Type B pancreatic cell (in vitro differentiated cells): ENCODE measurements at regions not wholly inside any gene's neighbourhood (a gene's known extent, or its start where the extent isn't known, plus 50 kb on each side); places are given as distances from the start of the nearest gene placed in this dataset.
"Not testable (repeated sequence)": the region's sequence is repeated elsewhere in the genome, so short reads cannot be mapped to it uniquely, and the experiment has no call there.

Experiments
- DNase-seq: peaks from one replicate; pipeline ENCODE4 v3.0.0; 2021; ENCODE audit warnings: mixed read lengths; ENCODE audit not compliant: unreplicated experiment; ENCODE audit errors: extremely low spot score
- H3K27ac Mint-ChIP-seq: 2 replicates; pipeline ENCODE4 v1.8.0; 2021; ENCODE audit warnings: mild to moderate bottlenecking, mixed read lengths
- H3K27me3 Mint-ChIP-seq: 2 replicates; pipeline ENCODE4 v1.8.0; 2021; ENCODE audit warnings: mixed read lengths
- H3K36me3 Mint-ChIP-seq: 2 replicates; pipeline ENCODE4 v1.8.0; 2021; ENCODE audit warnings: mixed read lengths
- H3K4me1 Mint-ChIP-seq: one replicate; pipeline ENCODE4 v1.8.0; 2021; ENCODE audit warnings: mixed read lengths; ENCODE audit not compliant: unreplicated experiment
- H3K4me3 Mint-ChIP-seq: 2 replicates; pipeline ENCODE4 v1.8.0; 2021; ENCODE audit warnings: mild to moderate bottlenecking, mixed read lengths
- H3K9me3 Mint-ChIP-seq: 2 replicates; pipeline ENCODE4 v1.8.0; 2021; ENCODE audit warnings: mixed read lengths
- CTCF ChIP-seq: fragments of 200-600 bp; sonication (generic); conservative IDR thresholded peaks from 2 replicates; pipeline ENCODE4 v1.5.0; 2021; ENCODE audit warnings: antibody characterized with exemption, mild to moderate bottlenecking

DNA sequence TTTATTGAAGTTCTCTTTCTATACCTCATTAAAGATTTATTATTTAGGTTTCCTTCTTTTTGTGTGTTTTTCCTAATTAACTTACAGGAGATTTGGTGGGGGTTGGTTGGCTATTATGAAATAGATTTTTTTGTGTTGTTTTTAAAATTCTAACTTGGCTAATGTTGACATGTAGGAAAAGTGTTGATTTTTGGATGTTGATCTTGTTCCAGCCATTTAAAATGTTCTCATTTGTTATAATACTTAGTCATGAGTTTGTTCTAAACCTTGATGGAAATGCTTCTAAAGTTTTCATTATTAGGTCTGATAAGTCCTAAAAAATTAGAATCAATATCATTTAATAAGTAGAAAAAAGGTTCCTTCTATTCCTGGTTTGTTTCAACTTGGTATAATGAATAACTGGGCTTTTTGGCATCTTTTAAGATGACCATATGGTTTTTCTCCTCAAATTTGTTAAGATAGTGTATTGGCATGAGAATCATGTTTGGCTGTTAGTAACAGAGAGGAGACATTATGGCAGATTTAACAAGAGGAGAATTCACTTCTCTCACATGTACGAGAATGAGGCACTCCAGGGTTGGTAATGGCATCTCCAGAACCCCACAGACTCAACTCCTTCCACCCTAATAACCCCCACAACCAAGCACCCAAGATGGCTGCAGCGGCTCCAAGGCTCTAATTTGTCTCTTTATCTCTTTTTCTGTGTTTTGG is 104.1 kb downstream of the ARHGAP11B start:
- H3K4me3 Mint-ChIP-seq, H3K4me1 Mint-ChIP-seq, DNase-seq, H3K9me3 Mint-ChIP-seq, H3K27ac Mint-ChIP-seq, H3K27me3 Mint-ChIP-seq: not testable (repeated sequence)
- peaks cover 32% of the 10 kb centered on the region for H3K36me3 Mint-ChIP-seq

GRCh38 chr15:30730633-30731032 is 104.7 kb downstream of the ARHGAP11B start:
- H3K27ac Mint-ChIP-seq, H3K27me3 Mint-ChIP-seq, H3K4me1 Mint-ChIP-seq, H3K9me3 Mint-ChIP-seq, H3K4me3 Mint-ChIP-seq, DNase-seq: not testable (repeated sequence)
- H3K36me3 Mint-ChIP-seq, result peaks cover 34% of the 10 kb centered on the region

DNA sequence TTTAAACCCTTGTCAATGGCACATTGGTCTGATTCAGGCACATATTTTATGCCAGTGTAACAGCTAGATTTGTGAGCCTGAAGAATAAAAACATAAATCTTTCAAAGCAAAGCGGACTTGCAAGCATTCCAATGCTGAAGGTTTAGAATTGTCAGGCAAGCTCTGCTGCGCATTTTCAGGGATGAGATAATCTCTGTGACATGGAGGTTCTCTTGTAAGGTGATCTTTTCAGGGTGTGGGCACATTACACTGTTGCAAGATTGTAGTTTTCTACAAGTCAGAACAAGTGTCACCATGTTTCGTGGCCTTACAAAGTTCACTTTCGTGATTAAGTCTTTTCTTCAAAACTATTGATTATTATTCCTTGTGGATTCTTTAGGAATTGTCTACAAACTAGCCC is 106.2 kb downstream of the ARHGAP11B start:
- not testable (repeated sequence) for H3K27ac Mint-ChIP-seq, H3K27me3 Mint-ChIP-seq

DNA sequence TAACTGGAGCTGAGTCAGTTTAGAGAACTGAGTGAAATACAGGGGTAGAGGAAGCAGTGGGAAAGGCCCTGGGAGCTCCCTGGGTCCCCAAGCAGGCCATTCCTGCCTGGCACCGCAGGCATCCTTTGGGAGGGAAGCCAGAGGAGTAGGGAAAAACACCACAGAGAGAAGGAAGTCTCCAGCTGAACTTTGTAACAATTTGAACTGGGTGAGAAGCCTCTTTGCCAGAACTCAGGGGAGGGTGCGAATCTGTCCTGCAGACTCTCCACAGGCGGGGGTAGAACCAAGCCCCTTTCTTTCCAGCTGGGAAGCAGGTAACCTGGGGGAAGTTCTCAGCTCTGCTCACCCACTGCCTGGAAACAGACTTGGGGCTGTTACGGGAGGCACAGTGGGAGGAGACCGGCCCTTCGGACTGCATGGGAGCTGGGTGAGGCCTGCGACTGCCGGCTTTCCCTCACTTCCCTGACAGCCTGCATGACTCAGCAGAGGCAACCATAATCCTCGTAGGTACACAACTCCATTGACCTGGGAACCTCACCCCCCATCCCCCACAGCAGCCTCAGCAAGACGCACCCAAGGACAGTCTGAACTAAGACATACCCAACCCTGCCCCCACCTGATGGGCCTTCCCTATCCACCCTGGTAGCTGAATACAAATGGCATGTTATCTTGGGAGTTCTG is 110.1 kb downstream of the ARHGAP11B start:
- not testable (repeated sequence) for DNase-seq, H3K27me3 Mint-ChIP-seq, H3K4me1 Mint-ChIP-seq, H3K9me3 Mint-ChIP-seq, H3K4me3 Mint-ChIP-seq, H3K27ac Mint-ChIP-seq
- peaks cover 32% of the 10 kb centered on the region for H3K36me3 Mint-ChIP-seq

More for the DNA sequence above, 106.2 kb downstream of the ARHGAP11B start:
- not testable (repeated sequence) for H3K4me3 Mint-ChIP-seq, DNase-seq, H3K4me1 Mint-ChIP-seq, H3K9me3 Mint-ChIP-seq
- H3K36me3 Mint-ChIP-seq, result peaks cover 31% of the 10 kb centered on the region

- not testable (repeated sequence) for H3K9me3 Mint-ChIP-seq, H3K27me3 Mint-ChIP-seq, H3K4me3 Mint-ChIP-seq, H3K27ac Mint-ChIP-seq, H3K4me1 Mint-ChIP-seq, DNase-seq
- peaks cover 20% of the 10 kb centered on the region for H3K36me3 Mint-ChIP-seq
These were observed 116.9 kb downstream of the ARHGAP11B start for GRCh38 chr15:30742796-30743195.

GRCh38 chr15:30749048-30749447 is 123.1 kb downstream of the ARHGAP11B start:
- not testable (repeated sequence) for H3K4me3 Mint-ChIP-seq, DNase-seq, H3K27me3 Mint-ChIP-seq, H3K4me1 Mint-ChIP-seq, H3K36me3 Mint-ChIP-seq, H3K9me3 Mint-ChIP-seq, H3K27ac Mint-ChIP-seq

DNA sequence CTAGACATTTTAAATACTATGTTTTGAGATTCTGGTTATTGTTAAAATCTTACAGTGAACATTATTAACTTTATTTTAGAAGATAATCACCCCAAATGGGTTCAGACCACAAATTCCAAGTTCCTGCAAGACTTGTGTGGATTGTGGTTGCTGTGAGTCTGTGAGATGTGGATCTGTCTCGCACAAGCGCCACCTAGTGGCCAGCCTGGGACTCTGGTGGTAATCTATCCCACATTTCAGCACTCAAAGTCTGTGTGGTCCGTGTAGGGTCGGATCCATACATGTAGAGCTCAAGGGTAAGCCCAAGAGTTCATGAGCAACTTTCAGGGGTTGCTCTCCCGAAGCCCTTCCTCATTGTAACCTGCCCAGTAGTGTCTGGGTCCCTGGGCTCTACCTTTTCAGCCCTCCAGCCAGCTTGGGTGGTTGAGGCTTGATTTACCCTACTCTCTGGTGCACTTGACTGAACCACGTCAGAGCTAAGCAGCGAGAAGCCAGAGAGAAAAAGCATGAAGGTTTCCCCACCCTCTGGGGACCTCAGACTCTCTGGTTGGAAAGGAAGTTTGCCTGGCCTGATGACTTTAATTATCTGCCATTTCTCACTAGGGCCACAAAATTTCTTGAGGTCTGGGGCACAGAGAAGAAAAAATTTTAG is 129.2 kb downstream of the ARHGAP11B start:
- H3K27ac Mint-ChIP-seq, H3K27me3 Mint-ChIP-seq, H3K9me3 Mint-ChIP-seq, H3K36me3 Mint-ChIP-seq, H3K4me3 Mint-ChIP-seq, H3K4me1 Mint-ChIP-seq: not testable (repeated sequence)
- peak; percentile 69 for TF ChIP-seq CTCF
- DNase-seq, result peak; percentile 80

- not testable (repeated sequence) for H3K4me1 Mint-ChIP-seq, H3K27me3 Mint-ChIP-seq, DNase-seq, H3K36me3 Mint-ChIP-seq, H3K4me3 Mint-ChIP-seq, H3K27ac Mint-ChIP-seq, H3K9me3 Mint-ChIP-seq
These were observed 134.7 kb downstream of the ARHGAP11B start for GRCh38 chr15:30760633-30761032.

GRCh38 chr15:30761365-30761764 is 135.4 kb downstream of the ARHGAP11B start:
- not testable (repeated sequence) for H3K36me3 Mint-ChIP-seq, DNase-seq, H3K27me3 Mint-ChIP-seq, H3K9me3 Mint-ChIP-seq, H3K4me1 Mint-ChIP-seq, H3K4me3 Mint-ChIP-seq, H3K27ac Mint-ChIP-seq

- not testable (repeated sequence) for H3K27ac Mint-ChIP-seq, H3K27me3 Mint-ChIP-seq, H3K4me1 Mint-ChIP-seq, H3K4me3 Mint-ChIP-seq, DNase-seq, H3K9me3 Mint-ChIP-seq
- peaks cover 12% of the 10 kb centered on the region for H3K36me3 Mint-ChIP-seq
These were observed 134.2 kb upstream of the FAN1 start for GRCh38 chr15:30769390-30770124.
